ENCODE measurements at regions not wholly inside any gene's neighbourhood (a gene's known extent, or its start where the extent isn't known, plus 50 kb on each side); places are given as distances from the start of the nearest gene placed in this dataset.

GRCh38 chr16:85424260-85425073 lies 188.7 kb upstream of the GSE1 start:
- no peak for DNase-seq (ENCODE audit: low read depth)

GRCh38 chr16:85425074-85425662 lies 188.0 kb upstream of the GSE1 start:
- no peak for DNase-seq (ENCODE audit: low read depth)

- no peak for DNase-seq (ENCODE audit: low read depth)
These were observed 186.3 kb upstream of the GSE1 start for GRCh38 chr16:85426806-85427205.

GRCh38 chr16:85428168-85428898 lies 184.8 kb upstream of the GSE1 start:
- DNase-seq (ENCODE audit: low read depth), result no peak

- no peak for DNase-seq (ENCODE audit: low read depth)
These were observed 184.0 kb upstream of the GSE1 start for GRCh38 chr16:85428899-85429775.

- no peak for DNase-seq (ENCODE audit: low read depth)
These were observed 183.2 kb upstream of the GSE1 start for GRCh38 chr16:85429776-85430522.

GRCh38 chr16:85430523-85431421 lies 182.3 kb upstream of the GSE1 start:
- DNase-seq (ENCODE audit: low read depth), result no peak

- DNase-seq (ENCODE audit: low read depth), result no peak
These were observed 181.5 kb upstream of the GSE1 start for GRCh38 chr16:85431431-85432124.

GRCh38 chr16:85432606-85433005 lies 180.5 kb upstream of the GSE1 start:
- no peak for DNase-seq (ENCODE audit: low read depth)

- no peak for DNase-seq (ENCODE audit: low read depth)
These were observed 179.6 kb upstream of the GSE1 start for GRCh38 chr16:85433477-85433876.

GRCh38 chr16:85435286-85435685 lies 177.8 kb upstream of the GSE1 start:
- DNase-seq (ENCODE audit: low read depth), result no peak

- no peak for DNase-seq (ENCODE audit: low read depth)
These were observed 177.4 kb upstream of the GSE1 start for GRCh38 chr16:85435700-85436099.

- no peak for DNase-seq (ENCODE audit: low read depth)
These were observed 176.9 kb upstream of the GSE1 start for GRCh38 chr16:85436207-85436606.

- DNase-seq (ENCODE audit: low read depth), result no peak
These were observed 176.4 kb upstream of the GSE1 start for GRCh38 chr16:85436636-85437165.

GRCh38 chr16:85437166-85438052 lies 175.7 kb upstream of the GSE1 start:
- DNase-seq (ENCODE audit: low read depth), result no peak

- no peak for DNase-seq (ENCODE audit: low read depth)
These were observed 174.0 kb upstream of the GSE1 start for GRCh38 chr16:85438981-85439685.

- DNase-seq (ENCODE audit: low read depth), result no peak
These were observed 172.4 kb upstream of the GSE1 start for GRCh38 chr16:85440744-85441143.

Measured in stimulated activated CD8-positive, alpha-beta memory T cell treated with anti-CD3 and anti-CD28 coated beads, Interleukin-12 subunit alpha, Interleukin-12 subunit beta, amount 100 ng/mL, for 4 hours (primary cell).